ENCODE measurements at regions not wholly inside any gene's neighbourhood (a gene's known extent, or its start where the extent isn't known, plus 50 kb on each side); places are given as distances from the start of the nearest gene placed in this dataset.
"Not testable (repeated sequence)": the region's sequence is repeated elsewhere in the genome, so short reads cannot be mapped to it uniquely, and the experiment has no call there.

DNA sequence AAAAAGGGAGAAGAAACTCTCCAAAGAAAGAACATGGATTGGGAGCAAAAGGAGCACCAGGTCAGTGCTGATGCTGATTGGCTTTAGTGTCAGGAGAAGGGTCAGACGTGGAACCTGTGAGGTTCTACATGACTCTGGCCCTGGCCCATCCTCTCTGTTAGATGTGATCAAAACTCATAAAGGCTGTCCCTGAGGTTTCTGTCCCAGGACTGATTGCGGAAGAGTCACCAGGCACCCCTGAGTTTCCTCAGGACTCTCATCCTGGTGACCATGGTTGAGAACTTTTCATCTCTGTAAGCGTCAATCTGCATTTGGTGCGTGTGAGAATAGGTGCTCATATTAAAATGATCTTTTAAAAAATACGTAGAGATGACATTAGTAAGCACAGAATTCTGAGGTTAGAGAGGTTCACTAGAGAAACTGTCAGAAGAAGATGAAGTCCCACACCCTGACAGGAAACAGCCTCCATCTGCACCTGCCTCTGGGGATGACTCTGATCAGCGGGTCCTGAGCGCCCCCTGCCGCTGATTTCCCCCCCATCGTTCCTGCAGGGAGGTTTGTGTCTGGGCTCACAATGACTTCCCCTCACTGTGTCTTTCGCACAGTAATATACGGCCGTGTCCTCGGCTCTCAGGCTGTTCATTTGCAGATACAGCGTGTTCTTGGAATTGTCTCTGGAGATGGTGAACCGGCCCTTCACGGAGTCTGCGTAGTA, 741.8 kb downstream of the TMEM121 start:
- Histone ChIP-seq H3K36me3 (ENCODE audit: control insufficient read depth, insufficient read depth, low read length) (no peaks in the 10 kb centered on the region), H3K9ac (ENCODE audit: low read length) (no peak overlapping the region), H3K4me1 (ENCODE audit: control insufficient read depth, insufficient read depth, low read length) (no peaks in the 10 kb centered on the region), H3K4me3 (ENCODE audit: low read length) (no peak overlapping the region), H3K27me3 (ENCODE audit: control insufficient read depth, insufficient read depth, low read length) (peaks cover 3% of the 10 kb centered on the region), H3K9me3 (ENCODE audit: control insufficient read depth, low read length) (no peaks in the 10 kb centered on the region)

DNA sequence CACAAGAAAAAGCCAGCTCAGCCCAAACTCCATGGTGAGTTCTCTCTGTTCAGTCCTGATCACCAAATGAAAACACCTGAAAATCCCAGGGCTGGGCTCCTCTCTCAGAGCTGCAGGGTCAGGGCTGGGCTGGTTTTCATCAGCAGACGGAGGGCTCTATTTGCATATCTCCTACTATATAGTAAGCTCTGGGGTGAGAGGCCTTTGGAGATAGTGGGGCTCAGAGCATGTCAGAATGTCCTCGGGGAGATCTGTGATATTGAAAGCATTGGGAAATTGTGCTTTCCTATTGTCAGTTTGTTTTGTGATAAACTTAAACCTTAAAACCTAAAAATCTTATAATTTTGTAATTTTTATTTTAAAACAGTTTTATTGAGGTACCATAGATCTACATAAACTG, 742.6 kb downstream of the TMEM121 start:
- Histone ChIP-seq H3K9me3 (ENCODE audit: control insufficient read depth, low read length) (no peaks in the 10 kb centered on the region), H3K9ac (ENCODE audit: low read length) (no peak overlapping the region), H3K4me1 (ENCODE audit: control insufficient read depth, insufficient read depth, low read length) (no peaks in the 10 kb centered on the region), H3K4me3 (ENCODE audit: low read length) (no peak overlapping the region), H3K27me3 (ENCODE audit: control insufficient read depth, insufficient read depth, low read length) (peaks cover 3% of the 10 kb centered on the region), H3K36me3 (ENCODE audit: control insufficient read depth, insufficient read depth, low read length) (no peaks in the 10 kb centered on the region)

DNA sequence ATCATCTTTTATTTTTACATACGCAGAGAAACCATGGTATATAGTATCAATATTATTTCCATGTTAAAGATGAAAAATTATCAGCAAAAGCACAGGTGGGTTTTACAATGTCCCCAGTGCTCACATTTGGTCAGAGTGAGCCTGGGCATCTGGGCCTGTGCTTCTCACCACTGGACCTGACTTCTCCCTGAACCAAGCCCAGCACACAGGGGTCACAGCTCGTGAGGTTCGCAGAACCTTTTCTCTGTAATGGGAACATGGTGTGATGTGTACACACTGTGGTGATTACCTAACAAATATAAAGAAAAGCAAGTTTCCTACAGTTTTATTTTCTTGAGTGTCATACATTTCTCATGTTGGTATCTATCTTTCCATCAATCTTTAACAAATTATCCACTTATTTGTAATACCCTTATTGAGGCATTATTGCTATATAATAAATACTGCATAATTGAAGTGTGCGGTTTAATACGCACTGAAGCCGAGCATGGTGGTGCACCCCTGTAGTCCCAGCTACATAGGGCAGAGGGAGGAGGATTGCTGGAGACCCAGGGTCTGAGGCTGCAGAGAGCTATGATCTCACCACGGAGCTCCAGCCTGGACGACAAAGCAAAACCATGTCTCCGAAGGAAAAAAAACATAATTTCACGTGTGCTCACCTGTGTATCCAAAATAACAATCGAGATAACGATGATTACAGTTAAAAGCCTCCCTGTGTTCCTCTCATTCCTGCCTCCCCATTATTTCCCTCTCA, 743.2 kb downstream of the TMEM121 start:
- no peak overlapping the region for H3K4me3 ChIP-seq (ENCODE audit: low read length)
- no peak overlapping the region for H3K9ac ChIP-seq (ENCODE audit: low read length)
- no peaks in the 10 kb centered on the region for H3K4me1 ChIP-seq (ENCODE audit: control insufficient read depth, insufficient read depth, low read length)
- H3K36me3 ChIP-seq (ENCODE audit: control insufficient read depth, insufficient read depth, low read length) = no peaks in the 10 kb centered on the region
- peaks cover 3% of the 10 kb centered on the region for H3K27me3 ChIP-seq (ENCODE audit: control insufficient read depth, insufficient read depth, low read length)
- no peaks in the 10 kb centered on the region for H3K9me3 ChIP-seq (ENCODE audit: control insufficient read depth, low read length)

DNA sequence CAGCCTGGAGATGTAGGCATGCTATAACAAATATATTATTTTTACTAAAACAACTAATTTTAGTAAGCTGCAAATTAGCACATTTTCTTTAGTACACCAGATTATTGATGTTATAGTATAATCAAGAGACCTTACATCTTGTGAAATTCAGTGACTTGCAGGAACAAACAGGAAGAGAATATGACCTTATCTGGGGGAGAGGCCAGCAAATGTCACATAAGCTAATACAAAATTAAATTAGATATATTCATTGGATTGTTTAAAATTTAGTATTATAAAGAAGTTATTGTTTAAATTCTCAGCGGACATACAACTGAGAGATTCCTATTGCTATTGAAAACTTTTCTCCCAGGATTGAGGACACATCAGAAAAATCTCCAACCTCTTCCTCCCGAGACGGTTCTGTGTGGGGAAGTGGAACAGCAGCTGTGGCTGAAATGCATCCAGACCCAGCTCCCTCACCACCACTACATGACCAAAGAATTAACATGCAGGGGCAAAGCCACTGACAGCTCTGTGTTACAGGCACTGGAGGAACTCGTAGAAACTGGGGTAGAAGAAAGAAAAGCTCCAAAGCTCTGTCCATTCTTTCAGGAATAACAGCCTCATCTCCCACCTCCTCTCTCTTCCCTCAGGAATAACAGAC, 744.2 kb downstream of the TMEM121 start:
- H3K9me3 ChIP-seq (ENCODE audit: control insufficient read depth, low read length); H3K36me3 ChIP-seq (ENCODE audit: control insufficient read depth, insufficient read depth, low read length); H3K4me1 ChIP-seq (ENCODE audit: control insufficient read depth, insufficient read depth, low read length); H3K9ac ChIP-seq (ENCODE audit: low read length); H3K4me3 ChIP-seq (ENCODE audit: low read length); H3K27me3 ChIP-seq (ENCODE audit: control insufficient read depth, insufficient read depth, low read length): not testable (repeated sequence)

DNA sequence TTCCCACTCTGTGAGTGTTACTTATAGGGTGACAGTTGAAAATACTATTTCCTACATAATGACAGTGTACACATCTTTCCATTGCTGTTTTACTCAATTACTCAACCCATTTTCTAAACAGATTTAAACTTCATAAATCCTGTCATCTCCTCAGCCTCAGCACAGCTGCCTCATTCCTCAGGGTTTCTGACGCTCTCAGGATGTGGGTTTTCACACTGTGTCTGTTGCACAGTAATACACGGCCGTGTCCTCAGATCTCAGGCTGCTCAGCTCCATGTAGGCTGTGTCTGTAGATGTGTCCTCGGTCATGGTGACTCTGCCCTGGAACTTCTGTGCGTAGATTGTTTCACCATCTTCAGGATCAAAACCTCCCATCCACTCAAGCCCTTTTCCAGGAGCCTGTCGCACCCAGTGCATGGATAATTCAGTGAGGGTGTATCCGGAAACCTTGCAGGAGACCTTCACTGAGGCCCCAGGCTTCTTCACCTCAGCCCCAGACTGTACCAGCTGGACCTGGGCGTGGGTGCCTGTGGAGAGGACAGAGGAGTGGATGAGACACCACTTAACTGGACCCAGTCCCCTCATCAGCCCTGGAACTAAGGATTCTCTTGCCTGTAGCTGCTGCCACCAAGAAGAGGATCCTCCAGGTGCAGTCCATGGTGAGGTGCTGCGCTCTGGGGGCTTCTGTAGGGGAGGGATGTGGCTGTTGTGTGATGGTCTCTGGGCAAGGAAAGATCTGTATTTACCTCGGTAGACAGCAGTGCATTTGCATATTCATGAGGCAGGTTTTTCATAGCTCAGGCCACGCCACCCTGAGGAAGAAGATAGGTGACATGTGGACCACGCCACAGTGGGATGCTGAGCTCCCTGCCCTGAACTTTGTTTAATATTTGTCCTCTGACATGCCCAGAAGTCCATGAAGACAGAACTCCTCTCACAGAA, 750.2 kb downstream of the TMEM121 start:
- H3K4me1 ChIP-seq (ENCODE audit: control insufficient read depth, insufficient read depth, low read length) = no peaks in the 10 kb centered on the region
- H3K27me3 ChIP-seq (ENCODE audit: control insufficient read depth, insufficient read depth, low read length) = peaks cover 7% of the 10 kb centered on the region
- no peaks in the 10 kb centered on the region for H3K9me3 ChIP-seq (ENCODE audit: control insufficient read depth, low read length)
- H3K4me3 ChIP-seq (ENCODE audit: low read length) = no peak overlapping the region
- H3K36me3 ChIP-seq (ENCODE audit: control insufficient read depth, insufficient read depth, low read length) = no peaks in the 10 kb centered on the region
- H3K9ac ChIP-seq (ENCODE audit: low read length) = no peak overlapping the region

DNA sequence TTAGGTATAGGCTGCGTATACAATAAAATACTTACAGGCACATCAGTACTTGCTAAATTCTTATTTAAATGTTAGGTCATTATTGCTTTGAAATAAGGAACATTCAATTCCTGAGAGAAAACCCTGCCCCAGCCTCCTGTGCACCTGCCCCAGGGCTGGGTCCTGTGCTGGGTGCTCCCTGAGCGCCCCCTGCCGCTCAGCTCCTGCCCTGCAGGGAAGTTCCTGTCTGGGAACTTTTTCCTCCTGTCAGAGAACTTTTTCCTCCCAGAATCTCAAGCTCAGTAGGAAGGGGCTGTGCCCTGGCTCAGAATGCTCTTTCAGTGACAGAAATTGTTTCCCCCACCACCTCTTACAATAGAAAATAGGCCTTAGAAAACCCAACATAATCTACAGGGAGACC, 751.1 kb downstream of the TMEM121 start:
- Histone ChIP-seq H3K27me3 (ENCODE audit: control insufficient read depth, insufficient read depth, low read length) (peaks cover 5% of the 10 kb centered on the region), H3K36me3 (ENCODE audit: control insufficient read depth, insufficient read depth, low read length) (no peaks in the 10 kb centered on the region)

DNA sequence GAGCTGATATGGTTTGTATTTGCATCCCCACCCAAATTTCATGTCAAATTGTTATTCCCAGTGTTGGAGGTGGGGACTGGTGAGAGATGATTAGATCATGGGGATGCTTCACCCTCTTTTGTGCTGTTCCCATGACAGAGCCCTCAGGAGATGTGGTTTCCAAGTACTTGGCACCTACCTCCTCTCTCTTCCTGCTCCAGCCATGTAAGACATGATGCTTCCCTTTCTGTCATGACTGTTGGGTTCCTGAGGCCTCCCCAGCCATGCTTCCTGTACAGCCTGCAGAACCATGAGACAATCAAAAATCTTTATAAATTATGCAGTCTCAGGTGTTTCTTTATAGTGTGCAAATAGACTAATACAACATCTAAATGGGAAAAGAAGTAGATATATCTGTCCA, 754.5 kb downstream of the TMEM121 start:
- Histone ChIP-seq H3K27me3 (ENCODE audit: control insufficient read depth, insufficient read depth, low read length) (peaks cover 4% of the 10 kb centered on the region), H3K4me3 (ENCODE audit: low read length) (no peak overlapping the region), H3K9ac (ENCODE audit: low read length) (no peak overlapping the region), H3K4me1 (ENCODE audit: control insufficient read depth, insufficient read depth, low read length) (no peaks in the 10 kb centered on the region), H3K36me3 (ENCODE audit: control insufficient read depth, insufficient read depth, low read length) (no peaks in the 10 kb centered on the region), H3K9me3 (ENCODE audit: control insufficient read depth, low read length) (no peaks in the 10 kb centered on the region)

More for the DNA sequence above, 751.1 kb downstream of the TMEM121 start:
- Histone ChIP-seq H3K9me3 (ENCODE audit: control insufficient read depth, low read length) (no peaks in the 10 kb centered on the region), H3K4me1 (ENCODE audit: control insufficient read depth, insufficient read depth, low read length) (no peaks in the 10 kb centered on the region), H3K4me3 (ENCODE audit: low read length) (no peak overlapping the region), H3K9ac (ENCODE audit: low read length) (no peak overlapping the region)

DNA sequence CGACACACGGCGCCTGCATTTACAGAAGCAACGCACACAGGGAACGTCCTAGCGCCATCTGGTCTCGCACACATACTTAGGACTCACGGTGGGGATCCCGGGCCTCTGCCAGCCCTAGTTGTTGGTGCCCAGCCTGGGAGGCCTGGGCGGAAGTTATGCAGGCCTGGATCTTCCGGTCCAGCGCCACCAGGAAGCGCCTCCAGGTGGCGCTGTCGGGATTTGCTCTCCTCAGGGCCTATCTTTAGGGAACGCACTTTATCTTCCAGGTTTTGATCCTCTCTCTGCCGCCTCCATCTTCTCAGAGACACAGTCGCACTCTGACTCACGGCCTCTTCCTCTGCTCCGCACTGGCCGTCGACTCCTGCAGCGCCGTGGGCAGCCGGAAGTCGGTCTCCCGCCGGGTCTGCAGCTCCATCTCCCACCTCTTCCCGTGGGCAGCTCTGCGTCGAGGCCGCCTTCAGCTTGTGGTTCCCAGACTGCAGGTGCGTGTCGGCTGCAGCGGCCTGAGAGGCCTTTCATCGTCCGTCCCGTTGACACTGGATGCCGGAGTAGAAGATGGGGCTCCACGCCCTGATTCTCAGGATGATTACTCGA, 760.4 kb downstream of the TMEM121 start:
- Histone ChIP-seq H3K9me3 (ENCODE audit: control insufficient read depth, low read length) (no peaks in the 10 kb centered on the region), H3K4me1 (ENCODE audit: control insufficient read depth, insufficient read depth, low read length) (no peaks in the 10 kb centered on the region), H3K9ac (ENCODE audit: low read length) (no peak overlapping the region), H3K36me3 (ENCODE audit: control insufficient read depth, insufficient read depth, low read length) (no peaks in the 10 kb centered on the region), H3K4me3 (ENCODE audit: low read length) (no peak overlapping the region), H3K27me3 (ENCODE audit: control insufficient read depth, insufficient read depth, low read length) (peaks cover 3% of the 10 kb centered on the region)

DNA sequence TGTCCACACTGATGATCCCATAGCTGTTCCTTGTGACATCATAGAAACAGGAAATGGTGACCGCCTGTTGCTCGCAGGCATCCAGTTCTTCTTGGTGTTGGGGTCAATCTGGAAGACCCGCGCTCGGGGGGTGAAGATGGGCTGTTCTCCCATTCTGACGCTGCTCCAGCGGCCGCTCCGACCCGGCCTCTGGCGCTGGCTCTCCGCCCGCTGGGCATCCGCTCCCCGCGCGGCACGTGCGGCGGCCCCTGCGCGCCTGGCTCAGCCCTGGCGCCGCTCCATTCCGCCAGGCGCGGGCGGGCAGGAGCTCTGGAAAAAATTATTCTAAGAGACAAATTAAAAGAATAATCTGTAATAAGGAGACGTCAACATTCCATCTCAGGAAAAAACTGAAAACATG, 761.1 kb downstream of the TMEM121 start:
- Histone ChIP-seq H3K9ac (ENCODE audit: low read length) (no peak overlapping the region), H3K4me3 (ENCODE audit: low read length) (no peak overlapping the region), H3K36me3 (ENCODE audit: control insufficient read depth, insufficient read depth, low read length) (no peaks in the 10 kb centered on the region), H3K4me1 (ENCODE audit: control insufficient read depth, insufficient read depth, low read length) (no peaks in the 10 kb centered on the region), H3K9me3 (ENCODE audit: control insufficient read depth, low read length) (no peaks in the 10 kb centered on the region), H3K27me3 (ENCODE audit: control insufficient read depth, insufficient read depth, low read length) (peaks cover 3% of the 10 kb centered on the region)

DNA sequence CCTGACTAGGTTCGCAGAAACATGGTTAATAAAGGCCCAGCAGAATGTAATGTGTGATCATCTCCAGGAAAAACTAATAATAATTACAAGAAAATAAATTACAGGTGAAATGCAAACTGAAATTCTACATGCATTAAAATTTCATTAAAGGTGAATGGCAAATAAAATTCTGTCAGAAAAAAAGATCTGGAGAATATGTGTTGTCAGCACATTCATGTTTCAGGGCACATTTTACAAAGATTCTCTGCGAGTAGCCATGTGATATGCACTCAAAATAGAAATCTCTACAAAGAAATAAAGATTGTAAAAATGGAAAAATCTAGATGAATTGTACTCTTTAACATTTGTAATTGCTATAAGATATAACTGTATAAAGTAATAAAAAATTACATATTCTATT, 765.2 kb downstream of the TMEM121 start:
- Histone ChIP-seq H3K4me3 (ENCODE audit: low read length) (no peak overlapping the region), H3K27me3 (ENCODE audit: control insufficient read depth, insufficient read depth, low read length) (peaks cover 3% of the 10 kb centered on the region), H3K9me3 (ENCODE audit: control insufficient read depth, low read length) (no peaks in the 10 kb centered on the region), H3K4me1 (ENCODE audit: control insufficient read depth, insufficient read depth, low read length) (no peaks in the 10 kb centered on the region), H3K36me3 (ENCODE audit: control insufficient read depth, insufficient read depth, low read length) (no peaks in the 10 kb centered on the region), H3K9ac (ENCODE audit: low read length) (no peak overlapping the region)

DNA sequence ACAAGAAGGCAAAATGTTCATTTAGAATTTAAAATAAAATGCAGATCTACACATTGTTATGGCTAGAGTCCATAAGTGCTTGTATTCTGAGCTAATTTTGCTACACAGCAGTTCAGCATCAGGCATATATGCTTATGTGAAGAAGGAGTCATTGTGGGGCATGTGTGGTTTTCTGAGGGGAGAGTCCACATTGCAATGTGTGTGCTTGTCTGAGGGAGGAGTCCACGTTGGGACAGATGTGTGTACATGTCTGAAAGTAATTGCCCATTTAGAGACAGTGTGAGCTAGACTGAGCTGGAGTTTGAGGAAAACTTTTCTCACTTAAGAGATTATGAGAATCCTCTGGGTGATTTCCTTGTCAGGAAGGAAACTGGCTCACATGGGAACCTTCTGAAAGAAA, 767.9 kb downstream of the TMEM121 start:
- Histone ChIP-seq H3K4me1 (ENCODE audit: control insufficient read depth, insufficient read depth, low read length) (no peaks in the 10 kb centered on the region), H3K9ac (ENCODE audit: low read length) (no peak overlapping the region), H3K27me3 (ENCODE audit: control insufficient read depth, insufficient read depth, low read length) (no peaks in the 10 kb centered on the region), H3K4me3 (ENCODE audit: low read length) (no peak overlapping the region), H3K9me3 (ENCODE audit: control insufficient read depth, low read length) (no peaks in the 10 kb centered on the region), H3K36me3 (ENCODE audit: control insufficient read depth, insufficient read depth, low read length) (no peaks in the 10 kb centered on the region)
